GM23248 (cell line): ENCODE measurements at regions not wholly inside any gene's neighbourhood (a gene's known extent, or its start where the extent isn't known, plus 50 kb on each side); places are given as distances from the start of the nearest gene placed in this dataset.

ENCODE experiments used
- DNase-seq: peaks from one replicate; pipeline ENCODE4 v3.0.0-alpha.2; 2015
- H2AFZ ChIP-seq: fragments of 200-600 bp; sonication (generic); 2 replicates; pipeline ENCODE4 v1.6.1; 2016; ENCODE audit warnings: antibody characterized with exemption
- H3F3A ChIP-seq: fragments of 200-600 bp; sonication (generic); 2 replicates; pipeline ENCODE4 v1.6.1; 2016; ENCODE audit warnings: mild to moderate bottlenecking, antibody characterized with exemption, mixed run types; ENCODE audit not compliant: insufficient read depth
- H3K27ac ChIP-seq: fragments of 200-600 bp; sonication (generic); 2 replicates; pipeline ENCODE4 v1.5.1; 2016; ENCODE audit warnings: mild to moderate bottlenecking
- H3K27me3 ChIP-seq: fragments of 200-600 bp; sonication (generic); replicated peaks from 2 replicates; pipeline ENCODE4 v1.6.1; 2016; ENCODE audit warnings: mild to moderate bottlenecking; ENCODE audit not compliant: insufficient read depth
- H3K36me3 ChIP-seq: fragments of 200-600 bp; sonication (generic); 2 replicates; pipeline ENCODE4 v1.6.1; 2016; ENCODE audit warnings: low read depth, mild to moderate bottlenecking
- H3K4me1 ChIP-seq: fragments of 200-600 bp; sonication (generic); 2 replicates; pipeline ENCODE4 v1.6.1; 2016; ENCODE audit warnings: mild to moderate bottlenecking; ENCODE audit not compliant: insufficient read depth
- H3K4me2 ChIP-seq: fragments of 200-600 bp; sonication (generic); one replicate; pipeline ENCODE4 v1.6.1; 2016; ENCODE audit warnings: mild to moderate bottlenecking; ENCODE audit not compliant: unreplicated experiment
- H3K4me3 ChIP-seq: fragments of 200-600 bp; sonication (generic); 2 replicates; pipeline ENCODE4 v1.5.1; 2016; ENCODE audit warnings: mild to moderate bottlenecking
- H3K79me2 ChIP-seq: fragments of 200-600 bp; sonication (generic); 2 replicates; pipeline ENCODE4 v1.6.1; 2016; ENCODE audit warnings: mild to moderate bottlenecking; ENCODE audit not compliant: insufficient read depth
- H3K9ac ChIP-seq: fragments of 200-600 bp; sonication (generic); 2 replicates; pipeline ENCODE4 v1.6.1; 2016; ENCODE audit warnings: mild to moderate bottlenecking
- H3K9me2 ChIP-seq: fragments of 200-600 bp; sonication (generic); 2 replicates; pipeline ENCODE4 v1.6.1; 2016; ENCODE audit warnings: mixed run types, mild to moderate bottlenecking, moderate library complexity; ENCODE audit not compliant: insufficient read depth
- H3K9me3 ChIP-seq: fragments of 200-600 bp; sonication (generic); one replicate; pipeline ENCODE4 v1.6.1; 2017; ENCODE audit warnings: low read depth
- H4K20me1 ChIP-seq: fragments of 200-600 bp; sonication (generic); 2 replicates; pipeline ENCODE4 v1.6.0; 2016; ENCODE audit not compliant: insufficient read depth
- EZH2 ChIP-seq: fragments of 200-600 bp; sonication (generic); IDR thresholded peaks from 2 replicates; pipeline ENCODE4 v1.6.1; 2018; ENCODE audit warnings: antibody characterized with exemption, mild to moderate bottlenecking; ENCODE audit not compliant: insufficient read depth, poor library complexity, severe bottlenecking
- EZH2phosphoT487 ChIP-seq: fragments of 200-600 bp; sonication (generic); IDR thresholded peaks from 2 replicates; pipeline ENCODE4 v1.6.1; 2018; ENCODE audit warnings: antibody characterized with exemption, moderate library complexity, mild to moderate bottlenecking, low read depth; ENCODE audit not compliant: insufficient read depth
- WGBS, 2 experiments: methylation state at CpG; one replicate each; pipeline ENCODE4 v1.1.6; 2015 to 2017; ENCODE audit warnings: low lambda C conversion rate in 2 of 2, low coverage in 1 of 2; ENCODE audit errors: missing lambda C conversion rate in 2 of 2; 5-methylcytosine and 5-hydroxymethylcytosine counted together
- in situ Hi-C: fragments of 300-500 bp; cut with MboI; formaldehyde crosslinking; loops from 2 replicates; pipeline ENCODE4 v1.15.0; 2020

GRCh38 chr13:107649079-107649478 lies 566.3 kb downstream of the LIG4 start:
- DNase-seq: no peak
- H2AFZ ChIP-seq: no peak overlapping the region
- TF ChIP-seq EZH2phosphoT487: no peak
- TF ChIP-seq EZH2: no peak
- H3K27ac ChIP-seq: no peak overlapping the region
- no peak overlapping the region for H3K9ac ChIP-seq
- no peak overlapping the region for H3K4me2 ChIP-seq
- H3K27me3 ChIP-seq: no peaks in the 10 kb centered on the region
- no peaks in the 10 kb centered on the region for H3K4me1 ChIP-seq
- no peak overlapping the region for H3K4me3 ChIP-seq
- H3K36me3 ChIP-seq: no peaks in the 10 kb centered on the region
- no peaks in the 10 kb centered on the region for H4K20me1 ChIP-seq
- H3K9me2 ChIP-seq: no peaks in the 10 kb centered on the region
- peaks cover 63% of the 10 kb centered on the region for H3K79me2 ChIP-seq
- no peaks in the 10 kb centered on the region for H3K9me3 ChIP-seq
- in situ Hi-C loops: no loop called here
- H3F3A ChIP-seq: no peaks in the 10 kb centered on the region

GRCh38 chr13:107644136-107644535 lies 571.2 kb downstream of the LIG4 start:
- H3K4me1 ChIP-seq: no peaks in the 10 kb centered on the region
- H3K9me3 ChIP-seq: no peaks in the 10 kb centered on the region
- no peaks in the 10 kb centered on the region for H3K9me2 ChIP-seq
- H4K20me1 ChIP-seq: no peaks in the 10 kb centered on the region
- TF ChIP-seq EZH2phosphoT487 (no peak), EZH2 (no peak)
- H2AFZ ChIP-seq: no peak overlapping the region
- WGBS, 2 experiments: 84 to 85% methylated on average over 4 of the region's 4 CpGs
- no peak for DNase-seq
- peaks cover 69% of the 10 kb centered on the region for H3K79me2 ChIP-seq
- in situ Hi-C loops: no loop called here
- H3K4me2 ChIP-seq: no peak overlapping the region
- H3K36me3 ChIP-seq: no peaks in the 10 kb centered on the region
- H3K4me3 ChIP-seq: no peak overlapping the region
- no peaks in the 10 kb centered on the region for H3K27me3 ChIP-seq
- no peaks in the 10 kb centered on the region for H3F3A ChIP-seq
- H3K27ac ChIP-seq: no peak overlapping the region
- no peak overlapping the region for H3K9ac ChIP-seq

DNA sequence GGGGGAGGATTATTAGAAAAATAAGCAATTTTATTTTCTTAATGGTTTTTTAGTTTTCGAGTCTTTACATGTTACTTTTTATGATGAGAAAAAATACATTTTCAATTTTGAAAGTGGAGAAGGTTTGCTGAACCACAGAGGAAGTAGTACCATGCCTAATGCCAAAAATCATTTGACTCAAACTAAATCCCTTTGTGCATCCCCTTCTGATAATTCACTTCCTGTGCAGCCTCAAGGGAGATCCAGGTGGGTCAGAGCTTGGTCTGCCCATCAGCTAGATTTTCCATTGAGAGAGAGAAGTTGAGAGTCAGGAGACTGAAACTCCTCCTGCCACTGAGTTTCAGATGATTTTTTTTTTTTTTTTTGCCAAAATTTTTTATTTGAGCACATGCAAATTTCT lies 571.7 kb downstream of the LIG4 start:
- H3K27ac ChIP-seq: no peak overlapping the region
- 91 to 95% methylated on average over 1 of the region's 1 CpG for WGBS, 2 experiments
- H3F3A ChIP-seq: no peaks in the 10 kb centered on the region

GRCh38 chr13:107642831-107643230 lies 572.5 kb downstream of the LIG4 start:
- Histone ChIP-seq H3K4me1 (no peaks in the 10 kb centered on the region), H3K27ac (no peak overlapping the region), H3K79me2 (peaks cover 67% of the 10 kb centered on the region), H3K9me3 (no peaks in the 10 kb centered on the region), H3K4me2 (no peak overlapping the region), H3K4me3 (no peak overlapping the region), H3K36me3 (no peaks in the 10 kb centered on the region), H3F3A (no peaks in the 10 kb centered on the region), H3K9me2 (no peaks in the 10 kb centered on the region), H2AFZ (no peak overlapping the region), H3K9ac (no peak overlapping the region), H4K20me1 (no peaks in the 10 kb centered on the region), H3K27me3 (no peaks in the 10 kb centered on the region)
- DNase-seq: no peak
- TF ChIP-seq EZH2phosphoT487: no peak
- no peak for TF ChIP-seq EZH2
- in situ Hi-C loops: no loop called here
- 95 to 99% methylated on average over 5 of the region's 5 CpGs for WGBS, 2 experiments

More for the DNA sequence above, 571.7 kb downstream of the LIG4 start:
- H3K79me2 ChIP-seq: peaks cover 69% of the 10 kb centered on the region
- no peak overlapping the region for H3K9ac ChIP-seq
- no peak overlapping the region for H3K4me3 ChIP-seq
- H2AFZ ChIP-seq: no peak overlapping the region
- in situ Hi-C loops: no loop called here
- H3K27me3 ChIP-seq: no peaks in the 10 kb centered on the region
- H3K4me2 ChIP-seq: no peak overlapping the region
- no peak for DNase-seq
- no peaks in the 10 kb centered on the region for H3K36me3 ChIP-seq
- H3K9me3 ChIP-seq: no peaks in the 10 kb centered on the region
- no peaks in the 10 kb centered on the region for H3K9me2 ChIP-seq
- H4K20me1 ChIP-seq: no peaks in the 10 kb centered on the region
- TF ChIP-seq EZH2phosphoT487: no peak
- TF ChIP-seq EZH2: no peak
- no peaks in the 10 kb centered on the region for H3K4me1 ChIP-seq

GRCh38 chr13:107641574-107641973 lies 573.8 kb downstream of the LIG4 start:
- in situ Hi-C loops: no loop called here
- no peaks in the 10 kb centered on the region for H3K9me2 ChIP-seq
- H3K9me3 ChIP-seq: no peaks in the 10 kb centered on the region
- peaks cover 69% of the 10 kb centered on the region for H3K79me2 ChIP-seq
- TF ChIP-seq EZH2 (no peak), EZH2phosphoT487 (no peak)
- no peaks in the 10 kb centered on the region for H3K36me3 ChIP-seq
- no peak overlapping the region for H3K4me2 ChIP-seq
- WGBS, 2 experiments: 76 to 83% methylated on average over 5 of the region's 5 CpGs
- no peak for DNase-seq
- no peak overlapping the region for H3K9ac ChIP-seq
- H3K4me1 ChIP-seq: no peaks in the 10 kb centered on the region
- no peaks in the 10 kb centered on the region for H3K27me3 ChIP-seq
- no peak overlapping the region for H3K4me3 ChIP-seq
- no peak overlapping the region for H3K27ac ChIP-seq
- no peaks in the 10 kb centered on the region for H4K20me1 ChIP-seq
- no peaks in the 10 kb centered on the region for H3F3A ChIP-seq
- H2AFZ ChIP-seq: no peak overlapping the region
